ENCODE measurements at regions not wholly inside any gene's neighbourhood (a gene's known extent, or its start where the extent isn't known, plus 50 kb on each side); places are given as distances from the start of the nearest gene placed in this dataset.
A peak's percentile ranks its signal among the peaks of the same experiment; 100 is the strongest.

- DNase-seq: peak; percentile 47
Observed at GRCh38 chr13:50235604-50236342, 220.5 kb downstream of the KCNRG start.

- DNase-seq: peak; percentile 82
Observed at GRCh38 chr13:50236898-50237318, 221.7 kb downstream of the KCNRG start.

GRCh38 chr13:50238922-50239321, 223.7 kb downstream of the KCNRG start:
- no peak for DNase-seq

DNA sequence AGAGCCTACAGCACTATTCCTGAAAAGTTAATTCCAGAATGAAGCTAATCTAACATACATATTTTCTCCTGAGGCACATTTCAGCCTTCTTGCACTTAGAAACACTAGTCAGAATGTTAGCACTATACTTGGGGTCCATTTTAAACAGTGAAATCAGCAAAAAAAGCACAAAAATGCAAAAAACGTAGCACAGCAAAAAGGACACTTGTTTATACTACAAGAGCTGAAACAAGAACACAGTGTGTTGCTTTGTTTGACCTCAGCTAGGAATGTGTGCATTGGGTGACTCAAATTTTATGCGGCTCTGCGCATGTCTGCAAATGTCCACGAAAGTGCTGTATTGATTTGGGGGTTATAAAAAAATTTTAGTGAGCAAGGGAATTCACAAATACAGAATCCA, 226.2 kb downstream of the KCNRG start:
- DNase-seq: no peak

GRCh38 chr13:50243931-50244330, 228.7 kb downstream of the KCNRG start:
- no peak for DNase-seq

GRCh38 chr13:50244355-50244712, 229.1 kb downstream of the KCNRG start:
- DNase-seq: no peak

DNA sequence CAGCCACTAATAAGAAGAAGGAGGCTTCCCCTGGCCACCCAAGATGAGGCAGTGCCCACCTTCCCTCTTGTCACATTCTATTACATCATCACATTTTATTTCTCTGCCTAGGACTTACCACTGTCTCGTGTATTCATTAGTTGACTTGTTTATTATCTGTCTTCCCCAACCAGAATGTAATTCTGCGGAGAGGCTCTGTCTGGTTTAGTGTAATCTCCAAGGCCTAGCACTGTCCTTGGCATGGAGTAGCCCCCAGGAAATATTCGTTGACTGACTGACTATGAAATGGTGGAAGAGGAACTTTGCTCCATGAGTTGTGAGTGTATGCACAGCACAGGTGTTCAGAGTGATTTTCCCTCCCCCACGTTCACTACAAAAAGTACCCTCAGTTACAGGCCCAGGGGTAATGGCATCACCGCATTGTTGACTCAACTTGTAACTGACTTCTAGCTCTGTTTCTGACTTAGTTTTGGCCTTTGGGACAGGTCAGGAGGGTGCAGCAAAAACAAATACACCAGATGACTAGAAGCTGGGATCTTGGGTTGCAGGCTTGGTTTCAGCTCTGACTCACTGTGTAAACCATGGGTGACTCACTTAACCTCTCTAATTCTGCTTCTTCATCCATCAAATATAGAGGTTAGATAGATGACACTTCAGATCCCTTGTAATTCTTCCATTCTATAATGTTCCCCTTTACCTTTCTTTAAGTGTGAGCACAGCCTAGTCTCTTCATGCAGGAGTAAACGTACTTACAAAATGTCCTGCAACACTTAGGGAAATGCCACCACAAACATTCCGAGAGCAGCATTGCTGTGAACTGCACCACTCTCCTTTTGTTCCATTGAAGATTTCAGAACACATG, 229.7 kb downstream of the KCNRG start:
- DNase-seq: no peak

GRCh38 chr13:50247223-50247622, 232.0 kb downstream of the KCNRG start:
- DNase-seq: no peak

GRCh38 chr13:50248516-50249143, 233.4 kb downstream of the KCNRG start:
- DNase-seq: peak; percentile 46

GRCh38 chr13:50249144-50249521, 233.9 kb downstream of the KCNRG start:
- no peak for DNase-seq

- no peak for DNase-seq
Observed at GRCh38 chr13:50250401-50250800, 235.2 kb downstream of the KCNRG start.

DNA sequence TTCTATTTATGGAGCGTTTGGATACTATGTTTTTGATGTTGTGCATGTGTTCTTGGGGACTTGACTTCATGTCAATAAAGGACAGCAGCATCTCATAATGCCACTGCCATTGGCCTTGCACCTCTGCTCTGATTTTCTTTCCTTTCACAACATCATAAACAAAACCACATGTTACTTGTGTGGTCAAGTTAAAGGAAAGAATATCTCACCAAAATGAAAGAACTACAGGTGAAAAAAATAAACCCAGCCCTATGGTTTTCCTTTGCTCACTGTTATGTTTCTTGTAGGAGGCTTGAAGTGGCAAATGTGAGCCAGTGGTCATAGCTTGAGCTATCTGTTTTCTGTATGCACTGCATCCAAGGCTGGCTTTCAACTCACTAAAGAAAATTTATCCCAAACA, 240.4 kb downstream of the KCNRG start:
- DNase-seq: peak; percentile 55

DNA sequence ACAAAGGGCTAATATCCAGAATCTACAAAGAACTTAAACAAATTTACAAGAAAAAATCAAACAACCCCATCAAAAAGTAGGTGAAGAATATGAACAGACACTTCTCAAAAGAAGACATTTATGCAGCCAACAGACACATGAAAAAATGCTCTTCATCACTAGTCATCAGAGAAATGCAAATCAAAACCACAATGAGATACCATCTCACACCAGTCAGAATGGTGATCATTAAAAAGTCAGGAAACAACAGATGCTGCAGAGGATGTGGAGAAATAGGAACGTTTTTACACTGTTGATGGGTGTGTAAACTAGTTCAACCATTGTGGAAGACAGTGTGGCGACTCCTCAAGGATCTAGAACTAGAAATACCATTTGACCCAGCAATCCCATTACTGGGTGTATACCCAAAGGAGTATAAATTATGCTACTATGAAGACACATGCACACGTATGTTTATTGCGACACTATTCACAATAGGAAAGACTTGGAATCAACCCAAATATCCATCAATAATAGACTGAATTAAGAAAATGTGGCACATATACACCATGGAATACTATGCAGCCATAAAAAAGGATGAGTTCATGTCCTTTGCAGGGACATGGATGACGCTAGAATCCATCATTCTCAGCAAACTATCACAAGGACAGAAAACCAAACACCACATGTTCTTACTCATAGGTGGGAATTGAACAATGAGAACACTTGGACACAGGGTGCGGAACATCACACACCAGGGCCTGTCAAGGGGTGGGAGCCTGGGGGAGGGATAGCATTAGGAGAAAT, 241.5 kb downstream of the KCNRG start:
- DNase-seq: peak; percentile 53

- no peak for DNase-seq
Observed at GRCh38 chr13:50257646-50258045, 242.4 kb downstream of the KCNRG start.

DNA sequence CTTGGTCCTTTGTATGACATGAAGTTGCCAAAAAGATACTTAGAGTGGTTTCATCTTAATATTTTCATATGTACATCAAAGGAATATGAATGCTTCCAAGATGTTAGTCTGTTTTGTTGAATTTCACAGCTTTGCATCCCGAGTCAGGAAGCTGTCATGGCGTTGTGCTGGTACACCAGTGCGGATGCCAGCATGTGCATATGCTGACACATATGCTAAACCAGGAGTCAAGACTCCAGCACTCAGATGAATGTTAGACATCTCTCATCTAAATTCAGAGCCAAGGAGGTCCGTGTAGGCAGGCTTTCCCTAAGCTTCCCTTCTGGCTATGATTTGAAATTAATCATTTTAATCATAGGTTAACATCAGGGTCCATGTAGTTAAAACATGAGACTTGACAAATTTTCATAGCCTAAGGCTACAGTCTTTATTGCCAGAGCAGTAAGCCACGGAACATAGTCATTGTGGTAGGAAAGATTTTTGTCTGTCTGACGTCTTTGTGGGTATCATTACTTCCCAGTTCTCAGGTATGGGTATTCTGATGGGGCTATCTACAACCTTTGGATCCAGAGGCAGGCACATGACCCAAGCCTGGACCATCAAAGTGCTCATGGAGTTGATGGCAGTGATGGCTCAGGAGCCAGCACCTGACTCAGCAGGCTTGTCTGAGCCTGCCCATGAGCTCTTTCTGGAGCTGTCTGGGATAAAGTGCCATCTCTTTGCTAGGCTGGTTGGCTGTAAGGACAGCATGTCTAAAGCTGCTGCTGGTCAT, 246.1 kb downstream of the KCNRG start:
- no peak for DNase-seq

DNA sequence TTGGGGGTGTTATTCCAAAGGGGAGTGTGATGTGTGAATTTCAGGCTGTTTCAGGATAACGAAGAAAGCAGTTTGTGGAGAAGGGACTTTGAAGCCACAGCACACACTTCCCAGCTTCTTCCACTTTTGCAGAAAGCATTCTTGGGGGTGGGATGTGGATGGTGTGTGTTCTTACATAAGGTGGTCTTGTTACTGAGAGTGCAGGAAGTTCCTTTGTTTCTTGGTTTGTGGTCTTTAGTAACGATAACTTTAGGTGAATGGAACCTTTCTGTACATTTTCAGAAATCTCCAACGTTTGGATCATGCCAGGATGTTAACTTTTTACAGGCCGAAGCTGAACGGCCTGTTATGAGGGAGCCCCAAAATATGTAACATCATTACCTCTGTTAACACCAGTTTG, 251.8 kb downstream of the KCNRG start:
- DNase-seq: no peak

DNA sequence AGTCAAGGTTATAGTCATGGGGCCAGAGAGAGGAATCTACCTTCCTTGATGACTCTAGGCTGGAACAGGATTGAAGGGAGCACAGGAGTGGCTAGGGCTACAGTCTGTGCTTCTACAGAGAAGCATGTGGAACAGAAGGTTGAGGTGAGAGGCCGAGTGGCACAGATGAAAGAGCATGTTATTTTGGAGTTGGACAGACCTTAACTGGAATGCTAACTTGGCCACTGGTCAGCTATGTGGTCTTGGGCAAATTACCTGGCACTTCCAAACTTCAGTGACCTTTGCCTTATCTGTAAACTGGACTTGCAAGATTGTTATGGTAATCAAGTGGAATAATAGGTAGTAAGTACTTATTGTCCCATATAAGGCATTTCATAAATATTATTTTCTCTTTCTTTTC, 252.7 kb downstream of the KCNRG start:
- DNase-seq: no peak

DNA sequence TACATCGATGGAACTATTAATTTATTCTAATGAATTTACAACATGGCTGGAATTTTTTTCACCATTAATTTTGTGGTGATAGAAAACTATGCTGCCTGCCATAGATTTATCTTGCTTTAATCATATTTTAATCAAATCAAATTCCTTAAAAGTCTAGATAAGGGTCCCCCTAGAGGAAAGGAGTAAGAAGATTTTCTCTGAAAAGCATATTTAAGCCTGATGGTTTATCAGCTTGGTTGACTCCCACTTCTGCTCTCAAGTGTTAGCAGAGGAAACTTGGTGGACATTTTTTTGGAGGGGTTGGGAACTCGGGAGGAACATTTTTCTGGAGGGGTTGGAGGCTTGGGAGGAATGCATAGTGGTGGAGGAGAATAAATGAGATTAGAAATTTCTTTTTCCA, 253.3 kb downstream of the KCNRG start:
- DNase-seq: no peak

GRCh38 chr13:50274181-50274580, 258.9 kb downstream of the KCNRG start:
- no peak for DNase-seq

DNA sequence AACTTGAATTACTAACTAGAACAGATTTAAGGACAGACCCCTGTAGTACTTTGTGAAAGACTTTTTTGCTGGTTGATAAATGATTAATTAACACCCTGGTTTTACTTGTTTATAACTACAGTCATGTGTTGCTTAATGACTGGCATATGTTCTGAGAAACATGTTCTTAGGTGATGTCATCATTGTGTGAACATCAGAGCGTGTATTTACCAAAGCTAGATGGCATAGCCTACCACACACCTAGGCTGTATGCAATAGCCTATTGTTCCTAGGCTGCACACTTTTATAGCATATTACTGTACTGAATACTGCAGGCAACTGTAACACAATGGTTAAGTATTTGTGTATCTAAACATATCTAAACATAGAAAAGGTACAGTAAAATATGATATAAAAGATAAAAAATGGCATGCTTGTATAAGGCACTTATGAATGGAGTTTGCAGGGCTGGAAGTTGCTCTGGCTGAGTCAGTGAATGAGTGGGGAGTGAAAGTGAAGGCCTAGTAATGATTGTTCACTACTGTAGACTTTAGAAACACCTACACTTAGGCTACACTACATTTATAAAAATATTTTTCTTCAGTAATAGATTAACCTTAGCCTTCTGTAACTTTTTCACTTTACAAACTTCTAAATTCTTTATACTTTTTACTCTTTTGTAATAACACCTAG, 260.3 kb downstream of the KCNRG start:
- DNase-seq: no peak

GRCh38 chr13:50276550-50276949, 261.3 kb downstream of the KCNRG start:
- no peak for DNase-seq

- no peak for DNase-seq
Observed at GRCh38 chr13:50277127-50277526, 261.9 kb downstream of the KCNRG start.
